ENCODE measurements at regions not wholly inside any gene's neighbourhood (a gene's known extent, or its start where the extent isn't known, plus 50 kb on each side); places are given as distances from the start of the nearest gene placed in this dataset.

DNA sequence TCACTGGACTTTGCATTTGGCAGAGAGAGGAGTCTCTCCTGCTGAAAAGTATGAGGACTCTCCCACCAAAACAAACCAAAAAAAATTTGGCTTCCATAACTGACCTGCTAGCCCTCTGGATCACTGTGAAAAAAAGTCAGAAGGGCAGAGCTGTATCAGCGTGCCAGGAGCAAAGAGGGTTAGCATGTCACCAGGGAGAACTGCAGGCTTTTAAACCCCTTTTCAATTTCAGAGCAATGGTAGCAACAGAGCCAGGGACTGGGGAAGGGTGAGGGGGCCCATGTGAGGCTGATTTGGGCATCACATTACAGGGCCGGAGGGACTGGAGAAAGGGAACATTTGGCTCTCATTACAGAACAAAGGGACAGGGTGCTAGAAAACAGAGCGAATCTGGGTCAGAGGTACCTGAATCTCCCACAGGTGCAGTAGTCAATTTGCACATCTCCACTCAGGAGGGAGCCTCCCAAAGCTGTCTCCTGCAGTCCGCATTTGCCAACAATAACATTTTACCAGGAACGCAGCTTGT lies 185.7 kb upstream of the EYA4 start:
- H4K20me1 ChIP-seq (ENCODE audit: insufficient read depth), result no peaks in the 10 kb centered on the region
- TF ChIP-seq CHD2 (IDR thresholded peaks at IDR 0.05; ENCODE audit: low read length, partially characterized antibody) (no peak), POLR2AphosphoS5 (IDR thresholded peaks at IDR 0.05; ENCODE audit: low read depth, low read length) (no peak), FOXM1 (IDR thresholded peaks at IDR 0.05; ENCODE audit: low read depth) (no peak), TAF1 (IDR thresholded peaks at IDR 0.05; ENCODE audit: borderline replicate concordance, low read depth, low read length) (no peak)
- no peak for DNase-seq
- CTCF ChIA-PET, result interaction anchor here (1.3 to 1.7 kb wide), 3 partner anchors 11 to 93 kb away, joined by 4 to 5 read pairs (median 4); no protein-coding TSS in a partner anchor
- H3K9me3 ChIP-seq, result no peaks in the 10 kb centered on the region
- H3K4me2 ChIP-seq, result no peak overlapping the region
- H3K79me2 ChIP-seq (ENCODE audit: insufficient read depth), result no peaks in the 10 kb centered on the region
- 84% methylated on average over 5 of the region's 5 CpGs for WGBS (ENCODE audit: low lambda C conversion rate)
- H3K4me3 ChIP-seq (ENCODE audit: low read depth in 2 of 2, low read length in 1 of 2), result no peak overlapping the region
- H3K36me3 ChIP-seq (replicated peaks in 1 of 2; ENCODE audit: control insufficient read depth in 1 of 2, insufficient read depth in 2 of 2, low read length in 1 of 2), result no peaks in the 10 kb centered on the region
- H3K9ac ChIP-seq, result no peak overlapping the region
- POLR2A ChIA-PET, result no interaction called here
- H3K27ac ChIP-seq (ENCODE audit: low read depth in 2 of 2, low read length in 1 of 2), result no peak overlapping the region
- no peaks in the 10 kb centered on the region; a peak in 1 of 4 replicates for H3K4me1 ChIP-seq (ENCODE audit: control insufficient read depth in 1 of 2, insufficient read depth in 2 of 2, low read depth in 1 of 2, low read length in 1 of 2)
- no peaks in the 10 kb centered on the region for H3K9me2 ChIP-seq
- H3F3A ChIP-seq (replicated peaks; ENCODE audit: insufficient read depth), result no peaks in the 10 kb centered on the region
- H3K27me3 ChIP-seq (ENCODE audit: insufficient read depth), result no peaks in the 10 kb centered on the region
- H2AFZ ChIP-seq (ENCODE audit: low read depth), result no peak overlapping the region

DNA sequence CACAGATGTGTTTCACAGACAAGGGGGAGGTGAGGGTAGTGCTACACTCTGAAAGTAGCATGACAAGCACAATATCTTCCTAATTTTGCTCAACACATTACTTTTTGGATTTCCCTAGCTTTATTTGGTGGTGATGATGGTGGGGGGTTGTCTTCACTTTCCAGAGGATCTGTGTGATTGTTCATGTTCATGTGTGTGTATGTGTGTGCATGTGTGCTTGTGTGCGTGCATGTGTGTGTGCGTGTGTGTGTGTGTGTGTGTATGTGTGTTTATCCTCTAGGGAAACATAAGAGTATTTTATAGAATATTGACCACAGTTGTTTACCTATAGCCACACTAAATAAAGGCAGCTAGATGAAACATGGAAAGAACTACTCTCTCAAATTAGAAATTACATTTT lies 183.8 kb upstream of the EYA4 start:
- no peaks in the 10 kb centered on the region; a peak in 1 of 4 replicates for H3K4me1 ChIP-seq (ENCODE audit: control insufficient read depth in 1 of 2, insufficient read depth in 2 of 2, low read depth in 1 of 2, low read length in 1 of 2)
- H3K4me3 ChIP-seq (ENCODE audit: low read depth in 2 of 2, low read length in 1 of 2), result no peak overlapping the region
- ChIA-PET CTCF (no interaction called here), POLR2A (no interaction called here)
- no peak overlapping the region for H3K9ac ChIP-seq
- no peaks in the 10 kb centered on the region for H3K36me3 ChIP-seq (replicated peaks in 1 of 2; ENCODE audit: control insufficient read depth in 1 of 2, insufficient read depth in 2 of 2, low read length in 1 of 2)
- no peaks in the 10 kb centered on the region for H4K20me1 ChIP-seq (ENCODE audit: insufficient read depth)
- no peak overlapping the region for H2AFZ ChIP-seq (ENCODE audit: low read depth)
- no peak for DNase-seq
- H3K9me2 ChIP-seq, result no peaks in the 10 kb centered on the region
- no peak overlapping the region for H3K27ac ChIP-seq (ENCODE audit: low read depth in 2 of 2, low read length in 1 of 2)
- no peaks in the 10 kb centered on the region for H3F3A ChIP-seq (replicated peaks; ENCODE audit: insufficient read depth)
- 94% methylated on average over 2 of the region's 2 CpGs for WGBS (ENCODE audit: low lambda C conversion rate)
- no peaks in the 10 kb centered on the region for H3K27me3 ChIP-seq (ENCODE audit: insufficient read depth)
- TF ChIP-seq, protein P1, sequence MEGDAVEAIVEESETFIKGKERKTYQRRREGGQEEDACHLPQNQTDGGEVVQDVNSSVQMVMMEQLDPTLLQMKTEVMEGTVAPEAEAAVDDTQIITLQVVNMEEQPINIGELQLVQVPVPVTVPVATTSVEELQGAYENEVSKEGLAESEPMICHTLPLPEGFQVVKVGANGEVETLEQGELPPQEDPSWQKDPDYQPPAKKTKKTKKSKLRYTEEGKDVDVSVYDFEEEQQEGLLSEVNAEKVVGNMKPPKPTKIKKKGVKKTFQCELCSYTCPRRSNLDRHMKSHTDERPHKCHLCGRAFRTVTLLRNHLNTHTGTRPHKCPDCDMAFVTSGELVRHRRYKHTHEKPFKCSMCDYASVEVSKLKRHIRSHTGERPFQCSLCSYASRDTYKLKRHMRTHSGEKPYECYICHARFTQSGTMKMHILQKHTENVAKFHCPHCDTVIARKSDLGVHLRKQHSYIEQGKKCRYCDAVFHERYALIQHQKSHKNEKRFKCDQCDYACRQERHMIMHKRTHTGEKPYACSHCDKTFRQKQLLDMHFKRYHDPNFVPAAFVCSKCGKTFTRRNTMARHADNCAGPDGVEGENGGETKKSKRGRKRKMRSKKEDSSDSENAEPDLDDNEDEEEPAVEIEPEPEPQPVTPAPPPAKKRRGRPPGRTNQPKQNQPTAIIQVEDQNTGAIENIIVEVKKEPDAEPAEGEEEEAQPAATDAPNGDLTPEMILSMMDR (IDR thresholded peaks at IDR 0.05), result no peak
- TF ChIP-seq, protein P2, sequence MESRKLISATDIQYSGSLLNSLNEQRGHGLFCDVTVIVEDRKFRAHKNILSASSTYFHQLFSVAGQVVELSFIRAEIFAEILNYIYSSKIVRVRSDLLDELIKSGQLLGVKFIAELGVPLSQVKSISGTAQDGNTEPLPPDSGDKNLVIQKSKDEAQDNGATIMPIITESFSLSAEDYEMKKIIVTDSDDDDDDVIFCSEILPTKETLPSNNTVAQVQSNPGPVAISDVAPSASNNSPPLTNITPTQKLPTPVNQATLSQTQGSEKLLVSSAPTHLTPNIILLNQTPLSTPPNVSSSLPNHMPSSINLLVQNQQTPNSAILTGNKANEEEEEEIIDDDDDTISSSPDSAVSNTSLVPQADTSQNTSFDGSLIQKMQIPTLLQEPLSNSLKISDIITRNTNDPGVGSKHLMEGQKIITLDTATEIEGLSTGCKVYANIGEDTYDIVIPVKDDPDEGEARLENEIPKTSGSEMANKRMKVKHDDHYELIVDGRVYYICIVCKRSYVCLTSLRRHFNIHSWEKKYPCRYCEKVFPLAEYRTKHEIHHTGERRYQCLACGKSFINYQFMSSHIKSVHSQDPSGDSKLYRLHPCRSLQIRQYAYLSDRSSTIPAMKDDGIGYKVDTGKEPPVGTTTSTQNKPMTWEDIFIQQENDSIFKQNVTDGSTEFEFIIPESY (IDR thresholded peaks at IDR 0.05; ENCODE audit: borderline replicate concordance, low read depth), result no peak
- no peak for TF ChIP-seq FOXM1 (IDR thresholded peaks at IDR 0.05; ENCODE audit: low read depth)
- no peak for TF ChIP-seq GABPA (IDR thresholded peaks at IDR 0.05; ENCODE audit: low read depth)
- TF ChIP-seq, protein P3, sequence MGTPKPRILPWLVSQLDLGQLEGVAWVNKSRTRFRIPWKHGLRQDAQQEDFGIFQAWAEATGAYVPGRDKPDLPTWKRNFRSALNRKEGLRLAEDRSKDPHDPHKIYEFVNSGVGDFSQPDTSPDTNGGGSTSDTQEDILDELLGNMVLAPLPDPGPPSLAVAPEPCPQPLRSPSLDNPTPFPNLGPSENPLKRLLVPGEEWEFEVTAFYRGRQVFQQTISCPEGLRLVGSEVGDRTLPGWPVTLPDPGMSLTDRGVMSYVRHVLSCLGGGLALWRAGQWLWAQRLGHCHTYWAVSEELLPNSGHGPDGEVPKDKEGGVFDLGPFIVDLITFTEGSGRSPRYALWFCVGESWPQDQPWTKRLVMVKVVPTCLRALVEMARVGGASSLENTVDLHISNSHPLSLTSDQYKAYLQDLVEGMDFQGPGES (IDR thresholded peaks at IDR 0.05; ENCODE audit: low read depth, low read length), result no peak
- TF ChIP-seq, protein P4, sequence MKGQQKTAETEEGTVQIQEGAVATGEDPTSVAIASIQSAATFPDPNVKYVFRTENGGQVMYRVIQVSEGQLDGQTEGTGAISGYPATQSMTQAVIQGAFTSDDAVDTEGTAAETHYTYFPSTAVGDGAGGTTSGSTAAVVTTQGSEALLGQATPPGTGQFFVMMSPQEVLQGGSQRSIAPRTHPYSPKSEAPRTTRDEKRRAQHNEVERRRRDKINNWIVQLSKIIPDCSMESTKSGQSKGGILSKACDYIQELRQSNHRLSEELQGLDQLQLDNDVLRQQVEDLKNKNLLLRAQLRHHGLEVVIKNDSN (IDR thresholded peaks at IDR 0.05; ENCODE audit: borderline replicate concordance, low read depth), result no peak
- TF ChIP-seq RFX5 (IDR thresholded peaks at IDR 0.05; ENCODE audit: low read length), result no peak
- no peak for TF ChIP-seq GATA2 (CRISPR knock-in tag; IDR thresholded peaks at IDR 0.05)
- no peak for TF ChIP-seq RCOR1 (IDR thresholded peaks at IDR 0.05; ENCODE audit: low read length)
- no peaks in the 10 kb centered on the region for H3K9me3 ChIP-seq
- no peaks in the 10 kb centered on the region for H3K79me2 ChIP-seq (ENCODE audit: insufficient read depth)
- no peak overlapping the region for H3K4me2 ChIP-seq

All from SK-N-SH (cell line).